ENCODE measurements at regions not wholly inside any gene's neighbourhood (a gene's known extent, or its start where the extent isn't known, plus 50 kb on each side); places are given as distances from the start of the nearest gene placed in this dataset.

DNA sequence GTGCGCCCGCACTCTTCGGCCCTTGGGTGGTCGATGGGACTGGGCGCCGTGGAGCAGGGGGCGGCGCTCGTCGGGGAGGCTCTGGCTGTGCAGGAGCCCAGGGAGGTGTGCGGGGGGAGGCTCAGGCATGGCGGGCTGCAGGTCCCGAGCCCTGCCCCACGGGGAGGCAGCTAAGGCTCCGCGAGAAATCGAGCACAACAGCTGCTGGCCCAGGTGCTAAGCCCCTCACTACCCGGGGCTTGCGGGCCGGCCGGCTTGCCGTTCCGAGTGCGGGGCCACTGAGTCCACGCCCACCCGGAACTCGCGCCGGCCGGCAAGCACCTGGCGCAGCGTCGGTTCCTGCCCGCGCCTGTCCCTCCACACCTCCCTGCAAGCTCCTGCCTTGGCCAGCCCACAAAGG, 462.3 kb upstream of the JARID2 start:
- H3K4me1 Mint-ChIP-seq (ENCODE audit: unreplicated experiment), result no peaks in the 10 kb centered on the region
- H3K9me3 Mint-ChIP-seq (ENCODE audit: unreplicated experiment), result no peaks in the 10 kb centered on the region
- no peak overlapping the region for H3K4me3 Mint-ChIP-seq (ENCODE audit: unreplicated experiment)
- no peaks in the 10 kb centered on the region for H3K27me3 Mint-ChIP-seq (ENCODE audit: unreplicated experiment)
- TF ChIP-seq, protein P1, sequence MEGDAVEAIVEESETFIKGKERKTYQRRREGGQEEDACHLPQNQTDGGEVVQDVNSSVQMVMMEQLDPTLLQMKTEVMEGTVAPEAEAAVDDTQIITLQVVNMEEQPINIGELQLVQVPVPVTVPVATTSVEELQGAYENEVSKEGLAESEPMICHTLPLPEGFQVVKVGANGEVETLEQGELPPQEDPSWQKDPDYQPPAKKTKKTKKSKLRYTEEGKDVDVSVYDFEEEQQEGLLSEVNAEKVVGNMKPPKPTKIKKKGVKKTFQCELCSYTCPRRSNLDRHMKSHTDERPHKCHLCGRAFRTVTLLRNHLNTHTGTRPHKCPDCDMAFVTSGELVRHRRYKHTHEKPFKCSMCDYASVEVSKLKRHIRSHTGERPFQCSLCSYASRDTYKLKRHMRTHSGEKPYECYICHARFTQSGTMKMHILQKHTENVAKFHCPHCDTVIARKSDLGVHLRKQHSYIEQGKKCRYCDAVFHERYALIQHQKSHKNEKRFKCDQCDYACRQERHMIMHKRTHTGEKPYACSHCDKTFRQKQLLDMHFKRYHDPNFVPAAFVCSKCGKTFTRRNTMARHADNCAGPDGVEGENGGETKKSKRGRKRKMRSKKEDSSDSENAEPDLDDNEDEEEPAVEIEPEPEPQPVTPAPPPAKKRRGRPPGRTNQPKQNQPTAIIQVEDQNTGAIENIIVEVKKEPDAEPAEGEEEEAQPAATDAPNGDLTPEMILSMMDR (IDR thresholded peaks at IDR 0.05), result no peak
- H3K27ac Mint-ChIP-seq (ENCODE audit: unreplicated experiment), result no peak overlapping the region
- no peak for DNase-seq (ENCODE audit: extremely low spot score, unreplicated experiment)
- no peaks in the 10 kb centered on the region for H3K36me3 Mint-ChIP-seq (ENCODE audit: unreplicated experiment)

- H3K4me3 Mint-ChIP-seq (ENCODE audit: unreplicated experiment), result no peak overlapping the region
- no peaks in the 10 kb centered on the region for H3K27me3 Mint-ChIP-seq (ENCODE audit: unreplicated experiment)
- DNase-seq (ENCODE audit: extremely low spot score, unreplicated experiment), result no peak
- H3K36me3 Mint-ChIP-seq (ENCODE audit: unreplicated experiment), result no peaks in the 10 kb centered on the region
- no peaks in the 10 kb centered on the region for H3K4me1 Mint-ChIP-seq (ENCODE audit: unreplicated experiment)
- H3K9me3 Mint-ChIP-seq (ENCODE audit: unreplicated experiment), result no peaks in the 10 kb centered on the region
- no peak overlapping the region for H3K27ac Mint-ChIP-seq (ENCODE audit: unreplicated experiment)
- TF ChIP-seq, protein P1 (IDR thresholded peaks at IDR 0.05), result no peak
Measured at GRCh38 chr6:14784596-14785492, 461.0 kb upstream of the JARID2 start.

DNA sequence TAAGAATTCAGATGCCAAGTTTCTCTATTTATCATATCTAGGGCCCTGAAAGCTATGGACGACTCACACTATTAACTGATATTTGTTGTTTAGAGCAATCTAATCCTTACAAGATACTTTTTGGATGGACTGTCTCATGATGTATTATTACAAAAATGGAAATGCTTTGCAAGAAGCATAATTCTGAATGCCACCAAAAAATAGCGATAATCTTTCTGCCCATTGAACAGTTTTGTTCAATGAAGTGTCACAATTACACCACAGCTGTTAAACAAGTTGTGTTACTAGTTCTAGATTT, 460.4 kb upstream of the JARID2 start:
- H3K27ac Mint-ChIP-seq (ENCODE audit: unreplicated experiment), result no peak overlapping the region
- no peak overlapping the region for H3K4me3 Mint-ChIP-seq (ENCODE audit: unreplicated experiment)
- DNase-seq (ENCODE audit: extremely low spot score, unreplicated experiment), result no peak
- H3K27me3 Mint-ChIP-seq (ENCODE audit: unreplicated experiment), result no peaks in the 10 kb centered on the region
- H3K4me1 Mint-ChIP-seq (ENCODE audit: unreplicated experiment), result no peaks in the 10 kb centered on the region
- TF ChIP-seq, protein P1 (IDR thresholded peaks at IDR 0.05), result no peak
- H3K36me3 Mint-ChIP-seq (ENCODE audit: unreplicated experiment), result no peaks in the 10 kb centered on the region
- H3K9me3 Mint-ChIP-seq (ENCODE audit: unreplicated experiment), result no peaks in the 10 kb centered on the region

- Mint-ChIP-seq H3K4me3 (ENCODE audit: unreplicated experiment) (no peak overlapping the region), H3K27me3 (ENCODE audit: unreplicated experiment) (no peaks in the 10 kb centered on the region), H3K27ac (ENCODE audit: unreplicated experiment) (no peak overlapping the region), H3K4me1 (ENCODE audit: unreplicated experiment) (no peaks in the 10 kb centered on the region), H3K36me3 (ENCODE audit: unreplicated experiment) (no peaks in the 10 kb centered on the region), H3K9me3 (ENCODE audit: unreplicated experiment) (no peaks in the 10 kb centered on the region)
- TF ChIP-seq, protein P1 (IDR thresholded peaks at IDR 0.05), result no peak
- DNase-seq (ENCODE audit: extremely low spot score, unreplicated experiment), result no peak
Measured at GRCh38 chr6:14786008-14786407, 459.9 kb upstream of the JARID2 start.

DNA sequence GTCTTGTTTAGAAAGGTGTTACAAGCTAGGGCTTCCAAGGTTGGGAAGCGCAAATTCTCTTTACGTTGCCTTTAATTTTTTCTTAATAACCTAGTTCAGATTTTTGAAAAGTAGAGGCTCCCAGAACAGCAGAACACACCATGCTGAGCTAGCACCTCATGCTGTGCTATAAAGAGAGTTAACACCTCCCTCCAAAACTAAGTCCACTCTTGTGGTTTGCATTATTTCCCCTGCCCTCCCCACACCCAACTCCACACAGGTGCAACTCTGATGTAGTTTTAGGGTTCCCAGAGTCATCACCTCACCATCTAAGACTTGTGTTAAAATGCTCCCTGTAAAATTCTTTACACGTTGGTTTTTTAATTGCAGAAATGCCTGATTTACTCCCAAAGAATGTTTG, 459.4 kb upstream of the JARID2 start:
- Mint-ChIP-seq H3K9me3 (ENCODE audit: unreplicated experiment) (no peaks in the 10 kb centered on the region), H3K4me3 (ENCODE audit: unreplicated experiment) (no peak overlapping the region), H3K36me3 (ENCODE audit: unreplicated experiment) (no peaks in the 10 kb centered on the region), H3K4me1 (ENCODE audit: unreplicated experiment) (no peaks in the 10 kb centered on the region), H3K27ac (ENCODE audit: unreplicated experiment) (no peak overlapping the region), H3K27me3 (ENCODE audit: unreplicated experiment) (no peaks in the 10 kb centered on the region)
- TF ChIP-seq, protein P1 (IDR thresholded peaks at IDR 0.05), result no peak
- no peak for DNase-seq (ENCODE audit: extremely low spot score, unreplicated experiment)

Measured in osteocyte (in vitro differentiated cells).